Epithelial cell of esophagus (primary cell): ENCODE measurements at regions not wholly inside any gene's neighbourhood (a gene's known extent, or its start where the extent isn't known, plus 50 kb on each side); places are given as distances from the start of the nearest gene placed in this dataset.
"Not testable (repeated sequence)": the region's sequence is repeated elsewhere in the genome, so short reads cannot be mapped to it uniquely, and the experiment has no call there.

Experiments used
- DNase-seq: peaks from one replicate; pipeline ENCODE4 v3.0.0; 2010; ENCODE audit warnings: low read depth
- H3K4me3 ChIP-seq: 2 replicates; pipeline ENCODE4 v1.5.1; 2011; ENCODE audit warnings: mild to moderate bottlenecking, low read length, control low read depth
- TF ChIP-seq, protein P1 (sequence below): IDR thresholded peaks from 2 replicates; pipeline ENCODE4 v1.5.1; 2011; ENCODE audit warnings: low read depth, mild to moderate bottlenecking, low read length, control low read depth, inconsistent platforms; ENCODE audit not compliant: insufficient read depth; ENCODE audit errors: missing control alignments

GRCh38 chr19:22502766-22503165, 80.6 kb upstream of the ZNF98 start:
- DNase-seq, result no peak
- TF ChIP-seq, protein P1, sequence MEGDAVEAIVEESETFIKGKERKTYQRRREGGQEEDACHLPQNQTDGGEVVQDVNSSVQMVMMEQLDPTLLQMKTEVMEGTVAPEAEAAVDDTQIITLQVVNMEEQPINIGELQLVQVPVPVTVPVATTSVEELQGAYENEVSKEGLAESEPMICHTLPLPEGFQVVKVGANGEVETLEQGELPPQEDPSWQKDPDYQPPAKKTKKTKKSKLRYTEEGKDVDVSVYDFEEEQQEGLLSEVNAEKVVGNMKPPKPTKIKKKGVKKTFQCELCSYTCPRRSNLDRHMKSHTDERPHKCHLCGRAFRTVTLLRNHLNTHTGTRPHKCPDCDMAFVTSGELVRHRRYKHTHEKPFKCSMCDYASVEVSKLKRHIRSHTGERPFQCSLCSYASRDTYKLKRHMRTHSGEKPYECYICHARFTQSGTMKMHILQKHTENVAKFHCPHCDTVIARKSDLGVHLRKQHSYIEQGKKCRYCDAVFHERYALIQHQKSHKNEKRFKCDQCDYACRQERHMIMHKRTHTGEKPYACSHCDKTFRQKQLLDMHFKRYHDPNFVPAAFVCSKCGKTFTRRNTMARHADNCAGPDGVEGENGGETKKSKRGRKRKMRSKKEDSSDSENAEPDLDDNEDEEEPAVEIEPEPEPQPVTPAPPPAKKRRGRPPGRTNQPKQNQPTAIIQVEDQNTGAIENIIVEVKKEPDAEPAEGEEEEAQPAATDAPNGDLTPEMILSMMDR, result no peak

DNA sequence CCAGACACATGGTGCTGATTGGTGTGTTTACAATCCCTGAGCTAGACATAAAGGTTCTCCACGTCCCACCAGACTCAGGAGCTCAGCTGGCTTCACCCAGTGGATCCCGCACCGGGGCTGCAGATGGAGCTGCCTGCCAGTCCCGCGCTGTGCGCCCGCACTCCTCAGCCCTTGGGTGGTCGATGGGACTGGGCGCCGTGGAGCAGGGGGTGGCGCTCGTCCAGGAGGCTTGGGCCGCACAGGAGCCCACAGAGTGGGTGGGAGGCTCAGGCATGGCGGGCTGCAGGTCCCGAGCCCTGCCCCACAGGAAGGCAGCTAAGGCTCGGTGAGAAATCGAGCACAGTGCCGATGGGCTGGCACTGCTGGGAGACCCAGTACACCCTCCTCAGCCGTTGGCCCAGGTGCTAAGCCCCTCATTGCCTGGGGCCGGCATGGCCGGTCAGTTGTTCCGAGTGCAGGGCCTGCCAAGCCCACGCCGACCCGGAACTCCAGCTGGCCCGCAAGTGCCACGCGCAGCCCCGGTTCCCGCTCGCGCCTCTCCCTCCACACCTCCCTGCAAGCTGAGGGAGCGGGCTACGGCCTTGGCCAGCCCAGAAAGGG, 76.8 kb upstream of the ZNF98 start:
- not testable (repeated sequence) for DNase-seq

More at GRCh38 chr19:22502766-22503165, 80.6 kb upstream of the ZNF98 start:
- no peak overlapping the region for H3K4me3 ChIP-seq

GRCh38 chr19:22491746-22492145, 69.6 kb upstream of the ZNF98 start:
- no peak overlapping the region for H3K4me3 ChIP-seq
- TF ChIP-seq, protein P1, result no peak
- no peak for DNase-seq

More for the DNA sequence above, 76.8 kb upstream of the ZNF98 start:
- not testable (repeated sequence) for H3K4me3 ChIP-seq

GRCh38 chr19:22483514-22483913, 61.4 kb upstream of the ZNF98 start:
- H3K4me3 ChIP-seq, DNase-seq: not testable (repeated sequence)

DNA sequence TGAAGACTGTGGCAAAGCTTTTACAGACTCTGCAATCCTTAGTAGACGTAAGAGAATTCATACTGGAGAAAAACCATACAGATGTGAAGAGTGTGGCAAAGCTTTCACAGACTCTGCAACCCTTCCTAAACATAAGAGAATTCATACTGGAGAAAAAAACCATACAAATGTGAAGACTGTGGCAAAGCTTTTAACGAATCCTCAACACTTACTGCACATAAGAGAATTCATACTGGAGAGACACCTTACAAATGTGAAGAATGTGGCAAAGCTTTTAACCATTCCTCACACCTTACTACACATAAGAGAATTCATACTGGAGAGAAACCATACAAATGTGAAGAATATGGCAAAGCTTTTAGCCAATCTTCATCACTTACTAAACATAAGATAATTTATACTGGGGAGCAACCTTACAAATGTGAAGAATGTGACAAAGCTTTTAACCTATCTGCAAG, 50.1 kb upstream of the ZNF98 start:
- TF ChIP-seq, protein P1, result no peak

More for the DNA sequence above, 50.1 kb upstream of the ZNF98 start:
- no peak overlapping the region for H3K4me3 ChIP-seq
- no peak for DNase-seq
